HG03442 (cell line): ENCODE measurements at regions not wholly inside any gene's neighbourhood (a gene's known extent, or its start where the extent isn't known, plus 50 kb on each side); places are given as distances from the start of the nearest gene placed in this dataset.
"Not testable (repeated sequence)": the region's sequence is repeated elsewhere in the genome, so short reads cannot be mapped to it uniquely, and the experiment has no call there.

ENCODE experiments used
- ATAC-seq: cut with Tn5 transposase; IDR thresholded peaks from one replicate; pipeline ENCODE4 v1.9.1; 2021; ENCODE audit warnings: mild to moderate bottlenecking, moderate library complexity; ENCODE audit not compliant: unreplicated experiment

DNA sequence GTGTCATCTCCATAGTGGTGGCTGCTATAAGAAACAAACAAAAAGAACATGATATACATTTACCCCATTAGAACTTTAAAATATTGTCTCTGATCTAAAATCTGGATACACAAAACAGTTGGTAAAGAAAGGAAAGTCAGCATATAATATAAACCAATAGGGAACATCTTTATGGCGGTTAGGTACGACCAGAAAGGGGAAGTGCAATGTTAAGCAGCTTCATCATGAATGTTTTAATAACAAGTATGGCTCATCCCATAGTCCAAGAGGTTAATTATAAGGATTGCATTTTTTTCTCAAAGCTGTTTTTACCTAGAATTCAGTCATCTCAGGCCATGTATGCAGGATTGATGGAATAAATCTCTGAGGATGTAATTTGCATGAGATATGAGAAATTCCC, 1869.7 kb downstream of the PCDH7 start:
- no peak for ATAC-seq

DNA sequence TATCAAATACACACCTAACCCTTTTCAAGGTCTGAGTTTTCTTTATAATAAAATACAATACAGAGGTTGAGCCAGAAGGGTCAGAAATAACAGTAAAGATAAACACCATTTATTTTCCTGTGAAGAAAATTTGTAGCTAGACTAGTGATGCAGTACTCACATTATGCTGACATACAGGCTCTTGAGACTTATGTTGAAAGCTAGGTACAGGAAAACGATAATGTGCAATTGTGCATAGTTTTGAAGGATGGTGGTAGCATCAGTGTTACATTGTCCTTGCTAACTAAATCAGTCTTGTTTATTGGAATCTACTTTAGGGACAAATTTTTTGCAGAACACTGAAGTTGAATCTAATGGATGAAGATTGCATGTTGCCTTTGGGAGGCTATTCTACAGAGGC, 1877.2 kb downstream of the PCDH7 start:
- ATAC-seq: no peak

DNA sequence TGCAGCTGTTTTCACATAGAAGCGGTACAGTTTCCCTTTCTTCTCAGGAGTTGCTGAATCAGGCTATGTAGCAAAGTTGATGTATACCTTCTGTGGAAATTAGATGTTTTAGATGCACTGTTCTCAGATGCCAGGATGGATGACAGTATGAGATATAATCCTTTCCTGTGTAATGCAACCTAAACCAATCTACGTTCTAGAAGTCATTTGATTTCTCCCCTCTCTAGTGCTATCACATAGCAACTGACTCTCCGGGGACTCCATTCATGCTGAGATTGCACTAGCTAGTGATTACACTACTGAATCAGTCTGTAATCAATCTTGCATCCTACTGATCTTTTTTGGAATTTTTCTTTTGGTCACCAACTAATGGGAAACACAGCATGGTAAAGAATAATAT, 1881.7 kb downstream of the PCDH7 start:
- no peak for ATAC-seq

DNA sequence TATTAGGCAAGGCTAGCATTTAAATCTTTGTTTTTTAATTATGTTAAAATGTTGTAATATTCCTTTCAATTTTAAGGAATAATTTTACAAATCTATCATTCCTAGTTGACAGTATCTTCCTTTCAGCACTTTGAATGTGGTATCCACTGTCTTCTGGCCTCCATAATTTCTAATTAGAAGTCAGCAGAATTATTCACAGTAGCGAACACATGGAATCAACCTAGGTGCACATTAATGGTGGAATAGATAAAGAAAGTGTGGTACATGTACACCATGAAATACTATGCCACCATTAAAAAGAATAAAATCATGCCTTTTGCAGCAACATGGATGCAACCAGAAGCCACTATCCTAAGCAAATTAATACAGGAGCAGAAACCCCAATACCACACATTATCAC, 1887.8 kb downstream of the PCDH7 start:
- no peak for ATAC-seq

DNA sequence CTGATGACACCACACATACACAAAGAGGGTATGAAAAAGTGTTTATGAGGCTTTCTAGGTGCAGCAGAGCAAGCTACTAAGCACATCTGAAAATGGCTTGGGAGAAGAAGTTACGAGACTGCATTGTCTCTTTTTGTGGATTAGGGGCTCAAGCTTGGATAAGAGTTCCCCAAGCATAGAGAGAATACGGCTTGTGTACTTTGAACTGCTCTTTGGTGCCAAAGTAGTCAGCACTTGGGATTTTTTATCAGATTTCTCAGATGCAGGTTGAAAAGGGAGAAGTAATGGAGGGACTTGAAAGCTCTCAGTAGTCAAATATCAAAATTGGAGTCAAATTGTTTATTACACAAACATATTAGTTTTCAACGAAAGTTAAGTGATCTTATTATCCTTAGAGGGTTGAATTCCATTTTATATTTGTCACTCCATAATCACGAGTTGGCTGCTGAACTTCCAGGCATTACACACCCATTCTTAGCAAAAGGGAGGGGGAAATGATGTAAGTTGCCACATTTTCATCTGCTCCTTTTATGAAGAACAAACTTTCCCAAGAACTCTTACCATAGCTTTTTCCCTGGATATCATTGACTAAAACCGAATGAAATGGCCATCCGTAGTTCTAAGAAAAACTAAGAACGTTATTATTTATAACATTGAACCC, 1904.9 kb downstream of the PCDH7 start:
- no peak for ATAC-seq

DNA sequence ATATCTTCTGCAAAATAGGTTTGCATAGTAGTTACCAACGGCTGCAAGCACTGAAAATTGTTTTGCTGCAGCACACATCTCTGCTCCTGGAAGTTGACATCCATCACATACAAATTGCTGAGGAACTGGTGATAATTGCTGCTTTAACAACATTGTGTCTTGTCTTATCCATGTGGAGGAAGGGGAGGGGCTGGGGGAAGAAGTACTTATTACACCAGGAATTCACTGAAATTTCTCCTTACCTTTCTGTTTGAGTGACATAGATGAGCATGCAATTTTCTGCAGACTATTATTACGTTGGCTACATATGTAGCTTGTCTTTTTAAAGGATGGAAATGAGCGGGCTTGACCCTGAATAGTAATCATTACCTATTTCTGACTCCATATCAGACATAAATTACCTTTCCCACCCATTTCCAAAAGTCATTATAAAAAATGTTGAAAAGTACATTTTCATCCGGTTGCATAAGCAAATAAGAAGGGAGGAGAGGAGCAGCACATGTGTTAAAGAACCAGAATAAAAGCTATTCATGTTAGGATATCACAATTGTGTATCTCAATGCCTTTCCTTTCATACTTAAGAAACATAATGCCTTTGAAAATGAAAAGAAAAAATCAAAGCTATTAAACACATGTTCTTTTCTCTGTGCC, 1905.6 kb downstream of the PCDH7 start:
- no peak for ATAC-seq

DNA sequence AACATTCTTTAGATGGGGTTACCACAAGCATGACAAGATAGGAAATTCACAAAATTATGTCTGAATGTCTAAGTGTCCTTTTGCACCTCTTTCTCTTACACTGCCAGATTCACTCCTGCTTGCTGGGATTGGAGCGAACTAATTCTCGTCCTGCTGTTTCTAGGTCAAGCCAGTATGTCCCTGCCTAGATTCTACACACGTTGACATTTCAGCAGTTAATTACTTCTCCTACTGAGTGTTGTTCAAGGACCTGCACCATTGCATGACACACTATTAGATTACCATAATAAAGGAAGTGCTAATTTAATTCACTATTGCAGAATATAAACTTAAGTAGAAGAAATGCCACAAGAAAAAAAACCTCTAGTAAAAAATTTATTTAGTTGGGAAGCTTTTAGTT, 1911.7 kb downstream of the PCDH7 start:
- no peak for ATAC-seq

DNA sequence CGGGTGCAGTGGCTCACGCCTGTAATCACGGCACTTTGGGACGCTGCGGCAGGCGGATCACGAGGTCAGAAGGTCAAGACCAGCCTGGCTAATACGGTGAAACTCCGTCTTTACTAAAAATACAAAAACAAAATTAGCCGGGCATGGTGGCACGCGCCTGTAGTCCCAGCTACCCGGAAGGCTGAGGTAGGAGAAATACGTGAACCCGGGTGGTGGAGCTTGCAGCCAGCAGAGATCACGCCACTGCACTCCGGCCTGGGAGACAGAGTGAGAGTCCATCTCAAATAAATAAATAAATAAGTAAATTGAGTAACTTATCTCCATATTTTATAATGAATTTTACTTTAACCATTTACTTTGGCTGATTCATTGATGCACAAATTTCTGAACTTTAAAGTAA, 1913.3 kb downstream of the PCDH7 start:
- no peak for ATAC-seq

DNA sequence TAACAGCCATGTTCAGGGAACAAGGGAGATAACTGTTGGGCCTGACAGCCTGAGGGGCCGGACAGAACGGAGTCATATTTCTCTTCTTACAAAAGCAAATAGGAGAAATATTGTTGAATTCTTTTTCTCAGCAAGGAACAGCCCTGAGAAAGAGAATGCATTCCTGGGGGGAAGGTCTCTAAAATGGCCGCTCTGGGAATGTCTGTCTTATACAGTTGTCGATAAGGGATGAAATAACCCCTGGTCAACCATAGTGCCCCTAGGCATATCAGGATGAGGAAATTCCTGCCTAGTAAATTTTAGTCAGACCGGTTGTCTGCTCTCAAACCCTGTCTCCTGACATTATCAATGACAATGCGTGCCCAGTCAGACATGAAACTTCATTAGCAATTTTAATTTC, 1925.5 kb downstream of the PCDH7 start:
- no peak for ATAC-seq

DNA sequence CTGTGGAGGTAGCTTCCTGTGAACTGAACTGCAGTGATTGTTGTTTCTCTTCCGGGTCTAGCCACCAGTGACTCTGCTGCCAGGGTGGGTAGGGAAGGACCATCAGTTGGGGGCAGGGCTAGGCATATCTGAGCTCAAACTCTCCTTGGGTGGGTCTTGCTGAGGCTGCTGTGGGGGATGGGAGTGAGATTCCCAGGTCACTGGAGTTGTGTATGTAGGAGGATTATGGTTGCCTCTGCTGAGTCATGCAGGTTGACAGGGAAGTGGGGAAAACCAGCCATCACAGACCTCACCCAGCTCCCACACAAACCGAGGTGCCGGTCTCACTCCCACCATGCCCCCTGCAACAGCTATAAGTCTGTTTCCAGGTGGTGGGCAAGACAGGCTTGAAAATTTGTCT, 1937.8 kb downstream of the PCDH7 start:
- ATAC-seq: no peak

DNA sequence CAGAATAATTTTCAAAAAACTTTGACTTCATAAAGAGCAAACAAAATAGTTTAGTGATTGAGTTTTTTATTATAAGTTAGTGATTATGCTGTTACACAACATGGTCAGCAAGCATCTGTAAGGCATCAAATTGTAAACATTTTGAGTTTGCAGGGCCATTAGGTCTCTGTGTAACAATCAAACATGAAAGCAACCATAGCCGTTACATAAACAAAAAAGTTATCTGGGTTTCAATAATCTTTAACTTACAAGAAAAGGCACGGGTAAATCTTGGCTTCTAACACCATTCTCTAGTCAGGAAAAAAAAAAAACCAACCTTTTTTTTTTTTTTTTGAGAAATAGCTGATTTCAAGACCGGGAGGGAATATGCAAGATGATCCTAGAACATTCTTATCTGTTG, 1941.1 kb downstream of the PCDH7 start:
- ATAC-seq: no peak

DNA sequence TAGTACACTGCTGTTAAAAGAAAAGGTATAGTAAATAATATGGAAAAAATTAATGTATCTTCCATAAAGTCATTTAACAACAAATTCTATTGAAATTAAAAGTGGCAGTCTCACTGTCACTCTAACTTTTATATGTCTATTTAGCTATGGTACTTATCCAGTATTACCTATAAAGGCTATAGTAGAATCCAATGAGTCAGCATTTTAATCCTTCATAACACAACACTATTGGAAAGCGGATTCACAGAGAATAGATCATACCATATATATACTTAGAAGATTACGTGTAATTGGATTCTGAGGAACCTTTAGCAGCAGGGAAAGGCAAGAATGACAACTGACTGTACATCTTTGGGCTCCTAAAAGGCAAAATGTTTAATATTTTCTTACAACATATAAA, 1942.6 kb downstream of the PCDH7 start:
- no peak for ATAC-seq

DNA sequence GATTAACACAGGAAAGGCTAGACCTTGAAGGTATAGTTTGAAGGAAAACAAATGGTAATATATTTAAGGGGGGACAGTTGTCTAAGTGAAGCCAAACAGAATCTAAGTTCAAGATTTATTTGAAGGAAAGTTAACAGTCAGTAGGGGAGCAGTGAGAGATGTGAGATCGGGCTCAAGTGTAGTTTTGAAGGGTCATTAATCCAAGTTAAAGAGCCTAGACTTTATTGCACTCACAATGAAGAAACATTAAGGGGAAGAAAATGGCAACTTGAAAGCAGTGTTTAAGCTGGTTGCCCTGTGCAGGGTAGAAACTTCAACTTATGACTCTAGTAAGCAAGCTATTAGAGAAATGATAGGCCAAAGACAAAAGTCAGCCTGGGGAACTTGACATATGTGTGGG, 1952.2 kb downstream of the PCDH7 start:
- no peak for ATAC-seq

DNA sequence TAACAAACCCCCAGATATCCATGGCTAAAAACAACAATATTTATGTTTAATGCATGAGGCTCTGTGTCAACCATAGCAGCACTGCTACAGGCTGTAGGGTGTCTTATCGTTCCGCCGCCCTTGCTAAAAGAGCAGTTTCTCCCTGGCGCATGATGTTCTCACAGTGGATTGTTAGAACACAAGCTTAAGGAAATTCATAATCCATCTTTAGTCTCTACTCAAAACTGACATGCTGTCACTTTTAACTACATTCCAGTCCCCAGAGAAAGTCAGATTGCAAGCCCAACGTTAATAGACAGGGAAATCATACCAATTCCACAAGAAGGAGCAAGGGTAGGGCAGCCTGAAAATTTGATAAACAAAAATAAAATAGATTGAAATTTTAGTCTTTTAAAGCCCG, 1960.8 kb downstream of the PCDH7 start:
- ATAC-seq: no peak

DNA sequence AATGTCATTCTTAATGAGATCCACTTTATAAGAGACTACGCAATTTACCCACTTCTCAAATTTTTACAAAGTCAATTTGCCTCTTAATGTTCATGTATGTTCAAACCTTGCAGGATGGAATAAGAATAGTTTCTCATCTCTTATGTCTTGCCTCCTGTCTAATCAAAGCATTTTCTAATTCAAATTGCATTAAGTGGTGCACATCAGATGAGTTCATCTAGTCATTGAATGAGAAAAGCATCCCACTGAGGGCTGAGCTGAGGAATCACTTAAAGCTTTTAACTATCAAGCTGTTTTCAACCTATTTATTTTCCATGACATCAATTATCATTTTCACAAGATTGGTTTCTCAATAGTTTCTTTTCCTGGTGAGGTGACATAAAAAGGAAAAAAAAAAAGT, 1964.0 kb downstream of the PCDH7 start:
- no peak for ATAC-seq

DNA sequence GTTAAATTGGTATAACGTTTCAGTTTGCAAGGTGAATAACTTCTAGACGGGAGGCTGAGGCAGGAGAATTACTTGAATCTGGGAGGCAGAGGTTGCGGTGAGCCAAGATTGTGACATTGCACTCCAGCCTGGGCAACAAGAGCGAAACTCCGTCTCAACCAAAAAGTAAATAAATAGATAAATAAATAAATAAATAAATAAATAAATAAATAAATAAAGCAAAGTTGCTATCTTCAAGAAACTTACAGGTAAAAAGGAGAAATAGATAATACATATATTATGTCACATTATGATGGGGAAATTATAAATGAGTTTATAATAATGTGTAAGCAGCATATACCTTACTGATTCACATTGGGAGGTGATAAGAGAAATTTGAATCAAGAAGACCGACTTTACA, 1966.0 kb downstream of the PCDH7 start:
- no peak for ATAC-seq

DNA sequence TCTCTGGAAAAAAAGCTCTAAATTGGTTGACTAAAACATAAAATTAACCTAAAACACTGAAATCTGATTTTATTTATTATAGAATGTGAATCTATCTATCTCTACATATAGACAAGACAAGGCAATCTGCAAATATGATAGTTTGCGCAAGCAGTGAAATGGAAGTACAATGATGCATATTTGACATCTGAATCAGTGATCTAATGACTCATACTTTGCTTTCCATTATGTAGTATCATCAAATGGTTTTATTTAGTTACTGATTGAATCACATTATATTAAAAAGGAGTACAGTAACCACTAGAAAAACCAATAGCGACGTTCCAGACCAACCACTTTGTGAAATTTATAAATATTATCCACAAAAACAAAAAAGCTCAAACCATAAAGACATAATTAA, 1969.3 kb downstream of the PCDH7 start:
- no peak for ATAC-seq

DNA sequence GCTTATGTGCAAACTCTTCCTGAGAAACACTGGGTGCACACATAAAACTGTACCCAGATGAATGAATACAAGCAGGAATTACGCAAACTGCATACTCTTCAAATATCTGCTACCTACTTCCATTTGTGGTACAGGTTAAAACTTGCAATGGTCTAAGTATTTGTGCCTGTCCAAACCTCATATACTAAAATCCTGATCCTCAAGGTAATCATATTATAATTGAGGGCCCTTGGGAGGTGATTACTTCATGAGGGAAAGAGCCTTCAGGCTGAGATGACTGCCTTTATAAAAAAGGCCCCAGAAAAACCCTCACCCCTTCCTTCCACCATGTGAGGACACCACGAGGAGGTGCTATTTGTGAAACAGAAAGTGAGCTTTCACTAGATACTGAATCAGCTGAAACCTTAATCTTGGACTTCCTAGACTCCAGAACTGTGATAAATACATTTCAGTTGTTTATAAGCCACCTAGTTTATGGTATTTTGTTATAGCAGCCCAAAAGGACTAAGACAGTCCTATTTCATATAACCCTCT, 1977.2 kb downstream of the PCDH7 start:
- no peak for ATAC-seq

DNA sequence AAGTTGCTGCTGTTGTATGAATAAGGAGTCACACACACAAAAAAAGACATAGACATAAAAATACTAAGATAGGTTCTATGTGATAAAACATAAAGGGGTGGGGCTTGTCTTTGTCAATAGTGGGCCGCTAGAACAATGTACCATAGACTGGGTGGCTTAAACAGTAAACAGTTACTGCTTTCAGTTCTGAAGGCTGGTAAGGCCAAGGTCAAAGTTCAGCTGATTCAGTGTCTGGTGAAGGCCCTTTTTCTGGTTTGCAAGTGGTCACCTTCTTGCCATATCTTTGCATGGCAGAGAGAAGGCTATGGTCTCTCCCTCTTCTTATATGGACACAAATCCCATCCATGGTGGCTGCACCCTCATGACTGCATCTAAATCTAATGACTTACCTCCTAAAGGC, 1980.7 kb downstream of the PCDH7 start:
- no peak for ATAC-seq

DNA sequence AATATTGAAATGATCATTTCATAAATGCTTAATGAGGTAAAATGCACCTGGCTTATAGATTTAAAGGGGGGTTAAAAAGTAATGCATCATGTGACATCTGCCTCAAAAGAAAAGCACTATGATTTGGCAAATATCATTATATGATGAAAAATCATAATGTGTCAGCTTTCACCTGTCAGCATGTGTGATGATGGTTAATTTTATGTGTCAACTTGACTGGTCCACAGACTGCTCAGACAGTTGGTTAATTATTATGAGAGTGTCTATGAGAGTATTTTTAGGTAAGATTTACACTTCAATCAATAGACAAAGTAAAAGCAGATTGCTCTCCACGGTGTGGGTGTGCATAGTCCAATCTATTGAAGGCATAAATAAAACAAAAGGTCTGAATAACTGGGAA, 1986.7 kb downstream of the PCDH7 start:
- ATAC-seq: no peak

DNA sequence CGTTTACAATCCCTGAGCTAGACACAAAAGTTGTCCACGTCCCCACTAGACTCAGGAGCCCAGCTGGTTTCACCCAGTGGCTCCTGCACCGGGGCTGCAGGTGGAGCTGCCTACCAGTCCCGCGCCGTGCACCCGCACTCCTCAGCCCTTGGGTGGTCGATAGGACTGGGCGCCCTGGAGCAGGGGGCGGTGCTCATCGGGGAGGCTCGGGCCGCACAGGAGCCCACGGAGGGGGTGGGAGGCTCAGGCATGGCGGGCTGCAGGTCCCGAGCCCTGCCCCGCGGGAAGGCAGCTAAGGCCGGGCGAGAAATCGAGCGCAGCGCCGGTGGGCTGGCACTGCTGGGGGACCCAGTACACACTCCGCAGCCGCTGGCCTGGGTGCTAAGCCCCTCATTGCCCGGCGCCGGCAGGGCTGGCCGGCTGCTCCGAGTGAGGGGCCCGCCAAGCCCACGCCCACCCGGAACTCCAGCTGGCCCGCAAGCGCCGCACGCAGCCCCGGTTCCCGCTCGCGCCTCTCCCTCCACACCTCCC, 1996.0 kb downstream of the PCDH7 start:
- ATAC-seq: not testable (repeated sequence)

DNA sequence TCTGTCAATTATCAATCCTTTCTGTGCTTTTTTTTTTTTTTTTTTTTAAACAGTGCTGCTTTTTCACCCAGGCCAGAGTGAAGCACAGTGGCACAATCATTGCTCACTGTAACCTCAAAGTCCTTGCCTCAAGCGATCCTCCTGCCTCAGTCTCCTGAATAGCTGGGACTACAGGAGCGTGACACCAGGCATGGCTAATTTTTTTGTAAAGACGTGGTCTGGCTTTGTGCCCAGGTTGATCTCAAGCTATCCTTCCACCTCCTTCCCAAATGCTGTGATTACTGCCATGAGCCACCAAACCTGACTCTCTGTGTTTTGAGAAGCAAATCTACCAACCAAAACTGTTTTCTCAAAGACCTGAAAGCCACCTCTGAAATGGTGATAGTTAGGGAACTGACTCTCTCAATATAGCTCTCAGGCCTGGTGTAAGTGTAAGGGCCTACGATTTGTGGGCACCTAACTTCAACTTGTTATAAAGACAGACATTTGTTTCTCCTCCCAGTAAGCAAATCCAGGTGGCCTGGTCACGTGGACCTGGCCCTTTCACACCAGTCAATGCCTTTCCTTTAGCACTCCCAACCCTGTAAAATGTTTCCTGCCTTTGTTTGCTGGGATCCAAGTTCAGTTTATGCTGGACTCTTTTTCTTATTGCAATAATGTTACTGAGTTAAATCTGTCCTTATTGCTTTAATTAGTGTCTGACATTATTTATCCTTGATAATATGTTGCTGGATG, 2015.9 kb downstream of the PCDH7 start:
- no peak for ATAC-seq
